H1 (cell line): ENCODE measurements at regions not wholly inside any gene's neighbourhood (a gene's known extent, or its start where the extent isn't known, plus 50 kb on each side); places are given as distances from the start of the nearest gene placed in this dataset.
"Not testable (repeated sequence)": the region's sequence is repeated elsewhere in the genome, so short reads cannot be mapped to it uniquely, and the experiment has no call there.

Experiments used
- CTCF ChIA-PET: fragments of 300-600 bp; sonication (Branson Sonifier 250); formaldehyde crosslinking; loops from one replicate; lab custom pipeline; 2021; ENCODE audit not compliant: partially characterized antibody; lab: Charles Lee
- POLR2A ChIA-PET: fragments of 300-600 bp; sonication (Branson Sonifier 250); formaldehyde crosslinking; loops from one replicate; lab custom pipeline; 2021; ENCODE audit warnings: inconsistent platforms; ENCODE audit not compliant: partially characterized antibody; lab: Charles Lee
- DNase-seq, 2 experiments: peaks; one replicate each; pipeline versions ENCODE4 v3.0.0 to v3.0.0-alpha.2; 2010 to 2022; ENCODE audit warnings: low spot score in 2 of 2, low read depth in 1 of 2, mixed read lengths in 1 of 2
- FAIRE-seq: peaks from 2 replicates; lab custom pipeline; 2011; peaks lifted over from hg19 to GRCh38; lab: Jason Lieb, UNC
- H2AFZ ChIP-seq: 2 replicates; pipeline ENCODE4 v1.8.1; 2012; ENCODE audit warnings: low read length, inconsistent platforms
- H2AK5ac ChIP-seq: 2 replicates; pipeline ENCODE4 v1.6.1; 2013; ENCODE audit warnings: low read depth, low read length
- H2BK120ac ChIP-seq: replicated peaks from 2 replicates; pipeline ENCODE3; 2013; ENCODE audit warnings: low read depth, low read length, inconsistent platforms
- H2BK12ac ChIP-seq: 2 replicates; pipeline ENCODE4 v1.6.1; 2013; ENCODE audit warnings: low read depth, low read length
- H2BK15ac ChIP-seq: 2 replicates; pipeline ENCODE4 v1.6.1; 2013; ENCODE audit warnings: low read length
- H2BK20ac ChIP-seq: 2 replicates; pipeline ENCODE4 v1.6.1; 2013; ENCODE audit warnings: low read length
- H2BK5ac ChIP-seq: 2 replicates; pipeline ENCODE4 v1.6.1; 2013; ENCODE audit warnings: low read depth, low read length
- H3K14ac ChIP-seq: 2 replicates; pipeline ENCODE4 v1.6.1; 2013; ENCODE audit warnings: inconsistent platforms; ENCODE audit not compliant: insufficient read length
- H3K18ac ChIP-seq: 2 replicates; pipeline ENCODE4 v1.6.1; 2013; ENCODE audit warnings: low read length; ENCODE audit errors: extremely low read depth
- H3K23ac ChIP-seq: 2 replicates; pipeline ENCODE4 v1.6.1; 2013; ENCODE audit warnings: inconsistent platforms; ENCODE audit not compliant: insufficient read length
- H3K23me2 ChIP-seq: 2 replicates; pipeline ENCODE4 v1.6.1; 2013; ENCODE audit warnings: low read depth, low read length
- H3K27ac ChIP-seq: 2 replicates; pipeline ENCODE4 v1.6.1; 2011; ENCODE audit warnings: low read depth, low read length, inconsistent platforms
- H3K27me3 ChIP-seq, 4 experiments: replicated peaks in 1 of 4; 1 replicate in 1 of 4; 2 replicates in 3 of 4; pipeline versions ENCODE4 v1.6.1 to v1.8.1; 2011 to 2013; ENCODE audit warnings: low read length in 3 of 4, mild to moderate bottlenecking in 3 of 4, inconsistent platforms in 2 of 4, mixed read lengths in 2 of 4, moderate library complexity in 1 of 4; ENCODE audit not compliant: control insufficient read depth in 3 of 4, insufficient read depth in 3 of 4; ENCODE audit errors: extremely low read depth in 1 of 4
- H3K36me3 ChIP-seq, 4 experiments: 2 replicates each; pipeline versions ENCODE4 v1.6.1 to v1.8.1; 2011 to 2013; ENCODE audit warnings: mild to moderate bottlenecking in 4 of 4, low read length in 3 of 4, moderate library complexity in 2 of 4, control low read depth in 1 of 4, inconsistent platforms in 1 of 4; ENCODE audit not compliant: insufficient read depth in 4 of 4, control insufficient read depth in 2 of 4
- H3K4ac ChIP-seq: replicated peaks from 2 replicates; pipeline ENCODE3; 2013; ENCODE audit warnings: low read length, low read depth, mixed read lengths, inconsistent platforms; ENCODE audit not compliant: insufficient read length
- H3K4me1 ChIP-seq, 4 experiments: replicated peaks in 1 of 4; 1 replicate in 1 of 4; 2 replicates in 3 of 4; pipeline versions ENCODE4 v1.6.1 to v1.8.1; 2011 to 2013; ENCODE audit warnings: low read length in 3 of 4, inconsistent platforms in 2 of 4, mixed read lengths in 1 of 4; ENCODE audit not compliant: insufficient read depth in 4 of 4, control insufficient read depth in 3 of 4
- H3K4me2 ChIP-seq, 2 experiments: 2 replicates each; pipeline versions ENCODE4 v1.6.1 to v1.8.1; 2011 to 2013; ENCODE audit warnings: low read depth in 2 of 2, low read length in 2 of 2, control low read depth in 1 of 2, inconsistent platforms in 1 of 2, mild to moderate bottlenecking in 1 of 2; ENCODE audit not compliant: insufficient read depth in 1 of 2
- H3K4me3 ChIP-seq, 4 experiments: fragments of 200-600, 300-600 bp in 1 of 4; sonication (generic), shearing (Covaris generic), sonication (Bioruptor Twin) in 1 of 4; 2 replicates each; pipeline versions ENCODE4 v1.5.1 to v1.8.1; 2011 to 2016; ENCODE audit warnings: low read length in 4 of 4, low read depth in 3 of 4, control low read depth in 2 of 4, inconsistent platforms in 2 of 4, mild to moderate bottlenecking in 2 of 4, mixed read lengths in 1 of 4, moderate library complexity in 1 of 4; ENCODE audit not compliant: insufficient read depth in 2 of 4; ENCODE audit errors: extremely low read depth in 1 of 4
- H3K56ac ChIP-seq: replicated peaks from 2 replicates; pipeline ENCODE3; 2013; ENCODE audit warnings: low read depth, mild to moderate bottlenecking, mixed read lengths, low read length, inconsistent platforms; ENCODE audit not compliant: insufficient read length
- H3K79me1 ChIP-seq: 2 replicates; pipeline ENCODE4 v1.6.1; 2013; ENCODE audit warnings: low read depth, low read length, control low read depth
- H3K79me2 ChIP-seq, 2 experiments: 2 replicates each; pipeline versions ENCODE4 v1.6.1 to v1.8.1; 2012 to 2013; ENCODE audit warnings: low read length in 2 of 2, mild to moderate bottlenecking in 2 of 2, inconsistent platforms in 1 of 2; ENCODE audit not compliant: insufficient read depth in 2 of 2, control insufficient read depth in 1 of 2
- H3K9ac ChIP-seq, 4 experiments: replicated peaks in 1 of 4; 1 replicate in 1 of 4; 2 replicates in 3 of 4; pipeline versions ENCODE4 v1.6.1 to v1.8.1; 2011 to 2013; ENCODE audit warnings: low read depth in 3 of 4, low read length in 3 of 4, control low read depth in 2 of 4, mild to moderate bottlenecking in 2 of 4, moderate library complexity in 2 of 4, inconsistent platforms in 1 of 4; ENCODE audit errors: extremely low read depth in 1 of 4
- H3K9me3 ChIP-seq, 2 experiments: 2 replicates each; pipeline versions ENCODE4 v1.6.1 to v1.8.1; 2012 to 2013; ENCODE audit warnings: mild to moderate bottlenecking in 2 of 2, moderate library complexity in 2 of 2, control low read depth in 1 of 2, inconsistent platforms in 1 of 2, low read depth in 1 of 2, low read length in 1 of 2, mixed read lengths in 1 of 2; ENCODE audit not compliant: insufficient read depth in 2 of 2
- H4K20me1 ChIP-seq, 2 experiments: replicated peaks in 1 of 2; 2 replicates each; pipeline versions ENCODE3 to v1.8.1; 2011 to 2013; ENCODE audit warnings: inconsistent platforms in 2 of 2, low read length in 2 of 2, mild to moderate bottlenecking in 1 of 2; ENCODE audit not compliant: insufficient read depth in 2 of 2, control insufficient read depth in 1 of 2
- H4K5ac ChIP-seq: 2 replicates; pipeline ENCODE4 v1.6.1; 2013; ENCODE audit warnings: low read length, low read depth, mixed read lengths, inconsistent platforms; ENCODE audit not compliant: insufficient read length
- H4K8ac ChIP-seq: 2 replicates; pipeline ENCODE4 v1.8.0; 2013; ENCODE audit warnings: mild to moderate bottlenecking, moderate library complexity, low read length, inconsistent platforms; ENCODE audit not compliant: insufficient read depth; ENCODE audit errors: extremely low read depth
- H4K91ac ChIP-seq: replicated peaks from 2 replicates; pipeline ENCODE3; 2013; ENCODE audit warnings: low read length, mixed read lengths, inconsistent platforms; ENCODE audit not compliant: insufficient read length
- WGBS, 2 experiments: shearing (Covaris generic) in 1 of 2; methylation state at CpG; one replicate each; pipeline versions ENCODE4 v1.1.6 to v1.1.7; 2013 to 2015; ENCODE audit warnings: low lambda C conversion rate in 2 of 2, mixed read lengths in 2 of 2, inconsistent platforms in 1 of 2, low coverage in 1 of 2, missing lambda C conversion rate in 1 of 2; ENCODE audit not compliant: insufficient replicate concordance in 2 of 2, insufficient coverage in 1 of 2, insufficient read length in 1 of 2; ENCODE audit errors: extremely low coverage in 1 of 2, missing lambda C conversion rate in 1 of 2; 5-methylcytosine and 5-hydroxymethylcytosine counted together

DNA sequence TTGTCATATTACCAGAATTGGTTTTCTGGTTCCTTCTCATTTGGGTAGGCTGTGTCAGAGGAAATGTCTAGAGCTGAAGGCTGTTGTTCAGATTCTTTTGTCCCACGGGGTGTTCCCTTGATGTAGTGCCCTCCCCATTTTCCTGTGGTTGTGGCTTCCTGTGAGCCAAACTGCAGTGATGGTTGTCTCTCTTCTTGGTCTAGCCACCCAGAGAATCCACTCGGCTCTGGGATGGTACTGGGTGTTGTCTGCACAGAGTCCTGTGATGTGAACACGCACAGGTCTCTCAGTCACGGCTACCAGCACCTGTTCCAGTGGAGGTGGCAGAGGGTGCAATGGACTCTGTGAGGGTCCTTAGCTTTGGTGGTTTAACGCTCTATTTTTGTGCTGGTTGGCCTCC, 440.9 kb downstream of the GUCY1A2 start:
- H4K8ac ChIP-seq, POLR2A ChIA-PET, H3K18ac ChIP-seq, H2BK5ac ChIP-seq, H3K9me3 ChIP-seq, H3K79me1 ChIP-seq, H4K5ac ChIP-seq, H2BK20ac ChIP-seq, H2AK5ac ChIP-seq, H2BK15ac ChIP-seq, H3K4me2 ChIP-seq, FAIRE-seq, H2BK12ac ChIP-seq, H4K91ac ChIP-seq, H2AFZ ChIP-seq, H3K4me3 ChIP-seq, H3K9ac ChIP-seq, H3K4ac ChIP-seq, H3K79me2 ChIP-seq, H3K4me1 ChIP-seq, H4K20me1 ChIP-seq, H3K56ac ChIP-seq, H3K27ac ChIP-seq, H2BK120ac ChIP-seq, H3K36me3 ChIP-seq, DNase-seq, H3K14ac ChIP-seq, H3K23me2 ChIP-seq, H3K23ac ChIP-seq, H3K27me3 ChIP-seq: not testable (repeated sequence)
- 88% methylated on average over 5 of the region's 5 CpGs; no CpG with 5 or more reads in 1 of the 2 experiments for WGBS, 2 experiments
- CTCF ChIA-PET = interaction anchor here (0.6 to 2.0 kb wide), 7 partner anchors 8 to 421 kb away, joined by 3 to 6 read pairs (median 4); no protein-coding TSS in a partner anchor
